ENCODE measurements at regions not wholly inside any gene's neighbourhood (a gene's known extent, or its start where the extent isn't known, plus 50 kb on each side); places are given as distances from the start of the nearest gene placed in this dataset.

DNA sequence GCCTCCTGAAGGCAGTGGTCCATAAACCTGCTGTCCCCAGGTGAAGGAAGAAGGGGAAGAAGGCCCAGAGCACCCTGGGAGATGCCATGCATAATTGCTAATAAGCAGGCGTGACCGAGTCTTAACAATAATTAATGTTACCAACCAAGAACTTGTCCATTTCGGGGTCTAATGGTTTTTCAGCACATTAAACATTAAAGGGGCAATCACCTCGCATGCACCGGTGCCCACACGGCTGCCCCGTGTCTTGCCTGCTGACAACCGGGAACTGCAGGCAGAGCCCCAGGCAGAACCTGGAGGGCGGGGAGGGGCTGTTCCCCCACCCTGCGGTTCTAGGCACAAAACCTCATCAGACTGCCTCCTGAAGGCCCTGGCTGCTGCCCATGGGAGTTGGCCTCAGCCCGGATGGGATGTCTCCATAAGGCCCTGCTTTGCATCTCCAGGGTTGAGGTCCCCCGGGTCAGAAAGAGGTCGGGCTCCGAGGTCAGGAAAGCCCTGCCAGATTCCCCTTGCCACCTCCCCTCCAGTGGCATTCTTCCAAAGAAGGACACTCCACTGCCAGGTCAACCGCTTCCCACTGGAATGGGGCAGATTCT is 169.0 kb downstream of the BUD13 start:
- H3K36me3 ChIP-seq (ENCODE audit: control insufficient read depth, insufficient read depth, low read length): no peaks in the 10 kb centered on the region
- Mint-ChIP-seq H3K36me3 (ENCODE audit: low read depth) (no peaks in the 10 kb centered on the region), H3K4me3 (no peak overlapping the region), H3K27ac (no peak overlapping the region), H3K27me3 (ENCODE audit: insufficient read depth) (peaks cover 16% of the 10 kb centered on the region), H3K4me1 (peaks cover 7% of the 10 kb centered on the region), H3K9me3 (no peaks in the 10 kb centered on the region)
- no peak overlapping the region for H3K9ac ChIP-seq (ENCODE audit: extremely low read depth, low read length, poor library complexity, severe bottlenecking)
- DNase-seq: peak; percentile 31
- H3K27me3 ChIP-seq (ENCODE audit: control insufficient read depth, insufficient read depth, low read length, poor library complexity, severe bottlenecking): no peaks in the 10 kb centered on the region
- TF ChIP-seq, protein P1, sequence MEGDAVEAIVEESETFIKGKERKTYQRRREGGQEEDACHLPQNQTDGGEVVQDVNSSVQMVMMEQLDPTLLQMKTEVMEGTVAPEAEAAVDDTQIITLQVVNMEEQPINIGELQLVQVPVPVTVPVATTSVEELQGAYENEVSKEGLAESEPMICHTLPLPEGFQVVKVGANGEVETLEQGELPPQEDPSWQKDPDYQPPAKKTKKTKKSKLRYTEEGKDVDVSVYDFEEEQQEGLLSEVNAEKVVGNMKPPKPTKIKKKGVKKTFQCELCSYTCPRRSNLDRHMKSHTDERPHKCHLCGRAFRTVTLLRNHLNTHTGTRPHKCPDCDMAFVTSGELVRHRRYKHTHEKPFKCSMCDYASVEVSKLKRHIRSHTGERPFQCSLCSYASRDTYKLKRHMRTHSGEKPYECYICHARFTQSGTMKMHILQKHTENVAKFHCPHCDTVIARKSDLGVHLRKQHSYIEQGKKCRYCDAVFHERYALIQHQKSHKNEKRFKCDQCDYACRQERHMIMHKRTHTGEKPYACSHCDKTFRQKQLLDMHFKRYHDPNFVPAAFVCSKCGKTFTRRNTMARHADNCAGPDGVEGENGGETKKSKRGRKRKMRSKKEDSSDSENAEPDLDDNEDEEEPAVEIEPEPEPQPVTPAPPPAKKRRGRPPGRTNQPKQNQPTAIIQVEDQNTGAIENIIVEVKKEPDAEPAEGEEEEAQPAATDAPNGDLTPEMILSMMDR (conservative IDR thresholded peaks at IDR 0.05): no peak
- H3K4me1 ChIP-seq (ENCODE audit: control insufficient read depth, insufficient read depth, low read length): no peaks in the 10 kb centered on the region
- WGBS, 2 experiments (ENCODE audit: insufficient coverage in 1 of 2, insufficient read length in 1 of 2): 87% methylated on average over 13 to 15 of the region's 15 CpGs
- H3K27ac ChIP-seq (ENCODE audit: low read depth, low read length): no peak overlapping the region
- H3K9me3 ChIP-seq (ENCODE audit: control insufficient read depth, low read length): no peaks in the 10 kb centered on the region
- no peak overlapping the region for H3K4me3 ChIP-seq (ENCODE audit: low read length)

DNA sequence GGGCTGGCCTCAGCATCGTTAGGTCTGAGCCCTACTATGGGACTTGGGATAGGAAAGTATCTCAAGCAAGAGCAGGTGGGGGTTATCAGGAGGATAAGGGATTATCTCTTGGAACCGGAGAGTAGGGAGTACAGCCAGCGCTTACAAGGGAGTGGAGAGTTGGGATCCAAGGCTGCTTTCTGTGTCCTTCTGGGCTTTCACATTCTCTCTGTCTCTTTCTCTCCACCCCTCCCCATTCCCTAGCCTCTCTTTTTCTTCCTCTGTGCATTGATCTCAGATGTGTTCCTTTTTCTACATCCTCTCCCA is 170.2 kb downstream of the BUD13 start:
- no peak overlapping the region for H3K4me3 Mint-ChIP-seq
- DNase-seq: no peak
- H3K27me3 ChIP-seq (ENCODE audit: control insufficient read depth, insufficient read depth, low read length, poor library complexity, severe bottlenecking): no peaks in the 10 kb centered on the region
- WGBS, 2 experiments (ENCODE audit: insufficient coverage in 1 of 2, insufficient read length in 1 of 2): 83 to 100% methylated on average over 1 to 3 of the region's 3 CpGs
- H3K27me3 Mint-ChIP-seq (ENCODE audit: insufficient read depth): peaks cover 12% of the 10 kb centered on the region
- no peaks in the 10 kb centered on the region for H3K9me3 Mint-ChIP-seq
- peaks cover 7% of the 10 kb centered on the region for H3K4me1 Mint-ChIP-seq
- no peaks in the 10 kb centered on the region for H3K36me3 Mint-ChIP-seq (ENCODE audit: low read depth)
- no peak overlapping the region for H3K4me3 ChIP-seq (ENCODE audit: low read length)
- no peaks in the 10 kb centered on the region for H3K36me3 ChIP-seq (ENCODE audit: control insufficient read depth, insufficient read depth, low read length)
- H3K4me1 ChIP-seq (ENCODE audit: control insufficient read depth, insufficient read depth, low read length): no peaks in the 10 kb centered on the region
- H3K9ac ChIP-seq (ENCODE audit: extremely low read depth, low read length, poor library complexity, severe bottlenecking): no peak overlapping the region
- H3K9me3 ChIP-seq (ENCODE audit: control insufficient read depth, low read length): no peaks in the 10 kb centered on the region
- TF ChIP-seq, protein P1 (conservative IDR thresholded peaks at IDR 0.05): no peak
- H3K27ac Mint-ChIP-seq: no peak overlapping the region
- no peak overlapping the region for H3K27ac ChIP-seq (ENCODE audit: low read depth, low read length)

DNA sequence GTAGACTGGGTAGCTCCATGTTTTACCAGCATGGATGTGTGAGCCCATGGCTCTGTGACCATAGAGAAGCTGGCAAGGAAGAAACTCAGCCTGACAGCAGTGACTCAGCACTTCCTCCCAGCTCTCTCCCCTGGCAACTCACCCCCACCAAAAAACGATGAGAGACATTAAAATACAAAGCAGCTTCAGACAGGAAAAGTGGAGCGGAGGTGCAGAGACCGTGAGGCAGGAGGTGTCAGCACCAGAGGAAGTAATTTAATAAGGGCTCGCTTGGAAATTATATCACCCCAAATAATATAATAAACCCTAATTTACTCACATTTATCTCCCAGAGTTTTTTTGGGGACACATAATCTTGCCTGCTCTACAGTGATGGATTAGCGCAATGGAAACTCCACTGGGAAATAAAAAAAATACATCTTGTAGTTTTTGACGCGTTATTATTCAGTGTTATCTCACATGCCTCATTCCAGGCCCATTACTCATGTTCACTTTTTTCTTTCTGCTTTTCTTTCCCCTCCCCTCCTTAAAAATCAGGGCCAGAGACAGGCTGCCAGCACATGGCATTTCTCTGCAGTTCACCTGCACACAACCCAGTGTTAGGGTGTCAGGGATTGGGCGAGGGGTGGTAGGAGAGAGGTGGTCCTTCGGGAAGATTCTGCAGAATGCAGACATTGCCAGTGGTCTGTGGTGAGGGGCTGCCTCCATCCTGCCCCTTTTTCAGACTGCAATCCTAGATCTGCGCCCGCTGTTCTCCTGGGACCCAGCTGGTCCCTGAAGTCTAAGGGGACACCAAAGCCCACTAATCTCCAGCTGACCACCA is 170.8 kb downstream of the BUD13 start:
- Mint-ChIP-seq H3K27me3 (ENCODE audit: insufficient read depth) (peaks cover 10% of the 10 kb centered on the region), H3K9me3 (no peaks in the 10 kb centered on the region), H3K4me3 (no peak overlapping the region), H3K4me1 (peaks cover 7% of the 10 kb centered on the region), H3K27ac (no peak overlapping the region), H3K36me3 (ENCODE audit: low read depth) (no peaks in the 10 kb centered on the region)
- WGBS, 2 experiments (ENCODE audit: insufficient coverage in 1 of 2, insufficient read length in 1 of 2): 87% methylated on average over 6 to 11 of the region's 11 CpGs
- Histone ChIP-seq H3K27me3 (ENCODE audit: control insufficient read depth, insufficient read depth, low read length, poor library complexity, severe bottlenecking) (no peaks in the 10 kb centered on the region), H3K9me3 (ENCODE audit: control insufficient read depth, low read length) (no peaks in the 10 kb centered on the region), H3K4me3 (ENCODE audit: low read length) (no peak overlapping the region), H3K27ac (ENCODE audit: low read depth, low read length) (no peak overlapping the region), H3K4me1 (ENCODE audit: control insufficient read depth, insufficient read depth, low read length) (no peaks in the 10 kb centered on the region), H3K9ac (ENCODE audit: extremely low read depth, low read length, poor library complexity, severe bottlenecking) (no peak overlapping the region), H3K36me3 (ENCODE audit: control insufficient read depth, insufficient read depth, low read length) (no peaks in the 10 kb centered on the region)
- peak; percentile 49 for DNase-seq
- TF ChIP-seq, protein P1 (conservative IDR thresholded peaks at IDR 0.05): no peak

Data from endodermal cell (in vitro differentiated cells).